Hepatocyte (in vitro differentiated cells): ENCODE measurements at regions not wholly inside any gene's neighbourhood (a gene's known extent, or its start where the extent isn't known, plus 50 kb on each side); places are given as distances from the start of the nearest gene placed in this dataset.

ENCODE experiments used
- CTCF ChIP-seq: fragments of 200-600 bp; sonication (generic); IDR thresholded peaks from 2 replicates; pipeline ENCODE4 v1.5.1; 2016; ENCODE audit warnings: antibody characterized with exemption, mild to moderate bottlenecking; ENCODE audit not compliant: poor library complexity
- EZH2phosphoT487 ChIP-seq: fragments of 200-600 bp; sonication (generic); IDR thresholded peaks from one replicate; pipeline ENCODE4 v1.6.1; 2018; ENCODE audit warnings: antibody characterized with exemption, mild to moderate bottlenecking, low read depth, moderate library complexity; ENCODE audit not compliant: unreplicated experiment, severe bottlenecking

- TF ChIP-seq CTCF (no peak), EZH2phosphoT487 (no peak)
Measured at GRCh38 chr20:21643417-21643816, 62.0 kb upstream of the PAX1 start.
